GM23338 (cell line): ENCODE measurements at regions not wholly inside any gene's neighbourhood (a gene's known extent, or its start where the extent isn't known, plus 50 kb on each side); places are given as distances from the start of the nearest gene placed in this dataset.

Experiments used
- CREB1 ChIP-seq: fragments of 250-450 bp; sonication (Bioruptor Pico); IDR thresholded peaks from 2 replicates; pipeline ENCODE4 v1.5.0; 2020; ENCODE audit warnings: low read depth, mild to moderate bottlenecking, moderate library complexity
- EZH2 ChIP-seq: fragments of 200-600 bp; sonication (generic); IDR thresholded peaks from one replicate; pipeline ENCODE4 v1.8.0; 2017; ENCODE audit warnings: antibody characterized with exemption, mild to moderate bottlenecking, low read depth; ENCODE audit not compliant: unreplicated experiment
- EZH2phosphoT487 ChIP-seq: fragments of 200-600 bp; sonication (generic); IDR thresholded peaks from one replicate; pipeline ENCODE4 v1.8.1; 2018; ENCODE audit warnings: antibody characterized with exemption; ENCODE audit not compliant: unreplicated experiment
- POLR2AphosphoS5 ChIP-seq: IDR thresholded peaks from 2 replicates; pipeline ENCODE4 v1.6.1; 2016; ENCODE audit warnings: antibody characterized with exemption, low read depth
- ZNF114 ChIP-seq: fragments of 250-450 bp; sonication (Bioruptor Pico); IDR thresholded peaks from 2 replicates; pipeline ENCODE4 v1.5.0; 2020; ENCODE audit warnings: mild to moderate bottlenecking, moderate library complexity
- TF ChIP-seq, protein P1 (sequence below), 2 experiments: fragments of 200-600 bp in 1 of 2; sonication (generic) in 1 of 2; conservative IDR thresholded peaks; 2 replicates each; pipeline versions ENCODE4 v1.5.1 to v1.6.1; 2016 to 2017; ENCODE audit warnings: antibody characterized with exemption in 2 of 2, low read depth in 2 of 2, mild to moderate bottlenecking in 2 of 2, moderate library complexity in 1 of 2
- TF ChIP-seq, protein P2 (sequence below): IDR thresholded peaks from one replicate; pipeline ENCODE4 v1.6.1; 2018; ENCODE audit warnings: antibody characterized with exemption; ENCODE audit not compliant: unreplicated experiment

DNA sequence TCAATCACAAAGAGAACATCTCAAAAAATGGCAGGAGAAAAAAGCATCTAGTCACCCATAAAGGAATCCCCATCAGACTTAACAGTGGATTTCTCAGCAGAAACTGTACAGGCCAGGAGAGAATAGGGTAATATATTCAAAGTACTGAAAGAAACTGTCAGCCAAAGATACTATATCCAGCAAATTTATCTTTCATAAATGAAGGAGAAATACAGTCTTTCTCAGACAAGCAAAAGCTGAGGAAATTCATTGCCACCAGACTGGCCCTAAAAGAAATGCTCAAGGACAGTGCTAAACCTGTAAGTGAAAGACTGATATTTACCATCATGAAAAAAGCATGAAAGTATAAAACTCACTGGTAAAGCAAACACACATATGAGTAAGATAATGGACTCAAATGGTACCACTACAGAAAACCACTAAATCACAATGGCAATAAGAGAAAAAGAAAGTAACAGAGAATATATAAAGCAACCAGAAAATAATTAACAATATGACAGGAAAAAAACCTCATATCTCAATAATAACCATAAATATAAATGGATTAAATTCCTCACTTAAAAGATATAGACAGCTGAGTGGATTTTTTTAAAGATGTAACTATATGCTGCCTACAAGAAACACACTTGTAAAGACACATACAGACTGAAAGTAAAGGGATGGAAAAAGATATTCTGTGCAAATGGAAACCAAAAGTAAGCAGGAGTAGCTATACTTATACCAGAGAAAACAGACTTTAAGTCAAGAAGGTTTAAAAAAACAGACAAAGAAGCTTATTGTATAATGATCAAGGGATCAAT, 83.4 kb upstream of the STK39 start:
- TF ChIP-seq, protein P1, sequence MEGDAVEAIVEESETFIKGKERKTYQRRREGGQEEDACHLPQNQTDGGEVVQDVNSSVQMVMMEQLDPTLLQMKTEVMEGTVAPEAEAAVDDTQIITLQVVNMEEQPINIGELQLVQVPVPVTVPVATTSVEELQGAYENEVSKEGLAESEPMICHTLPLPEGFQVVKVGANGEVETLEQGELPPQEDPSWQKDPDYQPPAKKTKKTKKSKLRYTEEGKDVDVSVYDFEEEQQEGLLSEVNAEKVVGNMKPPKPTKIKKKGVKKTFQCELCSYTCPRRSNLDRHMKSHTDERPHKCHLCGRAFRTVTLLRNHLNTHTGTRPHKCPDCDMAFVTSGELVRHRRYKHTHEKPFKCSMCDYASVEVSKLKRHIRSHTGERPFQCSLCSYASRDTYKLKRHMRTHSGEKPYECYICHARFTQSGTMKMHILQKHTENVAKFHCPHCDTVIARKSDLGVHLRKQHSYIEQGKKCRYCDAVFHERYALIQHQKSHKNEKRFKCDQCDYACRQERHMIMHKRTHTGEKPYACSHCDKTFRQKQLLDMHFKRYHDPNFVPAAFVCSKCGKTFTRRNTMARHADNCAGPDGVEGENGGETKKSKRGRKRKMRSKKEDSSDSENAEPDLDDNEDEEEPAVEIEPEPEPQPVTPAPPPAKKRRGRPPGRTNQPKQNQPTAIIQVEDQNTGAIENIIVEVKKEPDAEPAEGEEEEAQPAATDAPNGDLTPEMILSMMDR (conservative IDR thresholded peaks at IDR 0.05; ENCODE audit: low read depth in 2 of 2), result no peak
- TF ChIP-seq EZH2phosphoT487, result no peak
- no peak for TF ChIP-seq EZH2
- TF ChIP-seq, protein P2, sequence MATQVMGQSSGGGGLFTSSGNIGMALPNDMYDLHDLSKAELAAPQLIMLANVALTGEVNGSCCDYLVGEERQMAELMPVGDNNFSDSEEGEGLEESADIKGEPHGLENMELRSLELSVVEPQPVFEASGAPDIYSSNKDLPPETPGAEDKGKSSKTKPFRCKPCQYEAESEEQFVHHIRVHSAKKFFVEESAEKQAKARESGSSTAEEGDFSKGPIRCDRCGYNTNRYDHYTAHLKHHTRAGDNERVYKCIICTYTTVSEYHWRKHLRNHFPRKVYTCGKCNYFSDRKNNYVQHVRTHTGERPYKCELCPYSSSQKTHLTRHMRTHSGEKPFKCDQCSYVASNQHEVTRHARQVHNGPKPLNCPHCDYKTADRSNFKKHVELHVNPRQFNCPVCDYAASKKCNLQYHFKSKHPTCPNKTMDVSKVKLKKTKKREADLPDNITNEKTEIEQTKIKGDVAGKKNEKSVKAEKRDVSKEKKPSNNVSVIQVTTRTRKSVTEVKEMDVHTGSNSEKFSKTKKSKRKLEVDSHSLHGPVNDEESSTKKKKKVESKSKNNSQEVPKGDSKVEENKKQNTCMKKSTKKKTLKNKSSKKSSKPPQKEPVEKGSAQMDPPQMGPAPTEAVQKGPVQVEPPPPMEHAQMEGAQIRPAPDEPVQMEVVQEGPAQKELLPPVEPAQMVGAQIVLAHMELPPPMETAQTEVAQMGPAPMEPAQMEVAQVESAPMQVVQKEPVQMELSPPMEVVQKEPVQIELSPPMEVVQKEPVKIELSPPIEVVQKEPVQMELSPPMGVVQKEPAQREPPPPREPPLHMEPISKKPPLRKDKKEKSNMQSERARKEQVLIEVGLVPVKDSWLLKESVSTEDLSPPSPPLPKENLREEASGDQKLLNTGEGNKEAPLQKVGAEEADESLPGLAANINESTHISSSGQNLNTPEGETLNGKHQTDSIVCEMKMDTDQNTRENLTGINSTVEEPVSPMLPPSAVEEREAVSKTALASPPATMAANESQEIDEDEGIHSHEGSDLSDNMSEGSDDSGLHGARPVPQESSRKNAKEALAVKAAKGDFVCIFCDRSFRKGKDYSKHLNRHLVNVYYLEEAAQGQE, result no peak
- TF ChIP-seq POLR2AphosphoS5, result no peak
- no peak for TF ChIP-seq ZNF114
- TF ChIP-seq CREB1 (CRISPR knock-in tag), result no peak
